GM23338 (cell line): ENCODE measurements at regions not wholly inside any gene's neighbourhood (a gene's known extent, or its start where the extent isn't known, plus 50 kb on each side); places are given as distances from the start of the nearest gene placed in this dataset.

Source experiments
- ATAC-seq: fragments of 200-7000 bp; cut with Tn5 transposase; 3 replicates; pipeline ENCODE4 v1.9.1; 2020
- DNase-seq: peaks from one replicate; pipeline ENCODE4 v3.0.0-alpha.2; 2015; ENCODE audit warnings: low spot score
- H2AFZ ChIP-seq: fragments of 200-600 bp; sonication (generic); 2 replicates; pipeline ENCODE4 v1.8.0; 2016; ENCODE audit warnings: antibody characterized with exemption, mild to moderate bottlenecking, moderate library complexity
- H3F3A ChIP-seq: fragments of 200-600 bp; sonication (generic); replicated peaks from 2 replicates; pipeline ENCODE4 v1.8.0; 2017; ENCODE audit warnings: antibody characterized with exemption, mixed run types, low read depth
- H3K27ac ChIP-seq: fragments of 200-600 bp; sonication (generic); 2 replicates; pipeline ENCODE4 v1.6.1; 2016; ENCODE audit warnings: low read depth
- H3K27me3 ChIP-seq: fragments of 200-600 bp; sonication (generic); 2 replicates; pipeline ENCODE4 v1.8.0; 2016; ENCODE audit warnings: mild to moderate bottlenecking, mixed run types, moderate library complexity; ENCODE audit not compliant: insufficient read depth
- H3K36me3 ChIP-seq: fragments of 200-600 bp; sonication (generic); 2 replicates; pipeline ENCODE4 v1.8.0; 2016; ENCODE audit warnings: mild to moderate bottlenecking; ENCODE audit not compliant: insufficient read depth
- H3K4me1 ChIP-seq: fragments of 200-600 bp; sonication (generic); 2 replicates; pipeline ENCODE4 v1.8.0; 2016; ENCODE audit warnings: mild to moderate bottlenecking, moderate library complexity; ENCODE audit not compliant: insufficient read depth
- H3K4me2 ChIP-seq: fragments of 200-600 bp; sonication (generic); 2 replicates; pipeline ENCODE4 v1.7.1; 2017; ENCODE audit warnings: mixed run types
- H3K4me3 ChIP-seq: fragments of 200-600 bp; sonication (generic); 2 replicates; pipeline ENCODE4 v1.6.1; 2016; ENCODE audit warnings: mixed run types
- H3K79me2 ChIP-seq: fragments of 200-600 bp; sonication (generic); replicated peaks from 2 replicates; pipeline ENCODE4 v1.8.0; 2017; ENCODE audit warnings: mild to moderate bottlenecking; ENCODE audit not compliant: insufficient read depth
- H3K9me2 ChIP-seq: fragments of 200-600 bp; sonication (generic); 2 replicates; pipeline ENCODE4 v1.8.0; 2017; ENCODE audit not compliant: insufficient read depth
- H4K20me1 ChIP-seq: fragments of 200-600 bp; sonication (generic); replicated peaks from 2 replicates; pipeline ENCODE4 v1.8.0; 2017; ENCODE audit warnings: mild to moderate bottlenecking; ENCODE audit not compliant: insufficient read depth
- H3K27ac Mint-ChIP-seq: 2 replicates; pipeline ENCODE4 v1.8.0; 2020; ENCODE audit warnings: inconsistent platforms, mild to moderate bottlenecking, moderate library complexity, mixed read lengths
- H3K27me3 Mint-ChIP-seq: 3 replicates; pipeline ENCODE4 v1.8.0; 2022; ENCODE audit warnings: low read depth, mild to moderate bottlenecking, moderate library complexity, mixed read lengths, inconsistent platforms; ENCODE audit not compliant: insufficient read depth, poor library complexity
- H3K36me3 Mint-ChIP-seq: 3 replicates; pipeline ENCODE4 v1.8.0; 2021; ENCODE audit warnings: low read depth, mild to moderate bottlenecking, inconsistent platforms, moderate library complexity, mixed read lengths
- H3K4me1 Mint-ChIP-seq: 3 replicates; pipeline ENCODE4 v1.8.0; 2020; ENCODE audit warnings: mild to moderate bottlenecking, inconsistent platforms, mixed read lengths
- H3K4me3 Mint-ChIP-seq: 3 replicates; pipeline ENCODE4 v1.8.0; 2021; ENCODE audit warnings: moderate library complexity, mild to moderate bottlenecking, inconsistent platforms, mixed read lengths
- H3K9me3 Mint-ChIP-seq: 3 replicates; pipeline ENCODE4 v1.8.0; 2020; ENCODE audit warnings: moderate library complexity, mild to moderate bottlenecking, inconsistent platforms, mixed read lengths
- CREB1 ChIP-seq: fragments of 250-450 bp; sonication (Bioruptor Pico); IDR thresholded peaks from 2 replicates; pipeline ENCODE4 v1.5.0; 2020; ENCODE audit warnings: low read depth, mild to moderate bottlenecking, moderate library complexity
- ETS1 ChIP-seq: IDR thresholded peaks from 2 replicates; pipeline ENCODE4 v1.6.1; 2016; ENCODE audit warnings: antibody characterized with exemption
- EZH2phosphoT487 ChIP-seq: fragments of 200-600 bp; sonication (generic); IDR thresholded peaks from one replicate; pipeline ENCODE4 v1.8.1; 2018; ENCODE audit warnings: antibody characterized with exemption; ENCODE audit not compliant: unreplicated experiment
- POLR2AphosphoS5 ChIP-seq: IDR thresholded peaks from 2 replicates; pipeline ENCODE4 v1.6.1; 2016; ENCODE audit warnings: antibody characterized with exemption, low read depth
- ZNF114 ChIP-seq: fragments of 250-450 bp; sonication (Bioruptor Pico); IDR thresholded peaks from 2 replicates; pipeline ENCODE4 v1.5.0; 2020; ENCODE audit warnings: mild to moderate bottlenecking, moderate library complexity
- ZNF331 ChIP-seq: fragments of 250-450 bp; sonication (Bioruptor Pico); IDR thresholded peaks from 2 replicates; pipeline ENCODE4 v1.5.0; 2020; ENCODE audit warnings: low read depth, mild to moderate bottlenecking, moderate library complexity
- ZNF462 ChIP-seq: fragments of 250-450 bp; sonication (Bioruptor Pico); IDR thresholded peaks from 2 replicates; pipeline ENCODE4 v1.5.0; 2020; ENCODE audit warnings: mild to moderate bottlenecking, moderate library complexity

GRCh38 chr3:79954756-79955155 lies 187.0 kb upstream of the ROBO1 start:
- H3K4me1 ChIP-seq: peaks cover 11% of the 10 kb centered on the region
- H3K27me3 Mint-ChIP-seq: no peaks in the 10 kb centered on the region
- peaks cover 11% of the 10 kb centered on the region for H3K9me3 Mint-ChIP-seq
- H2AFZ ChIP-seq: no peak overlapping the region
- peaks cover 10% of the 10 kb centered on the region for H3K36me3 Mint-ChIP-seq
- H3K9me2 ChIP-seq: no peaks in the 10 kb centered on the region; the same call in 1 of the 2 replicates
- H3K4me3 ChIP-seq: no peak overlapping the region
- H3F3A ChIP-seq: no peaks in the 10 kb centered on the region
- no peaks in the 10 kb centered on the region for H3K27me3 ChIP-seq
- H3K27ac ChIP-seq: no peak overlapping the region
- TF ChIP-seq CREB1 (CRISPR knock-in tag): no peak
- no peak for TF ChIP-seq ZNF462 (CRISPR knock-in tag)
- TF ChIP-seq ZNF331 (CRISPR knock-in tag): no peak
- H4K20me1 ChIP-seq: no peaks in the 10 kb centered on the region
- H3K4me1 Mint-ChIP-seq: peaks cover 14% of the 10 kb centered on the region
- 0 out of 2 replicates have a peak overlapping the region, but pooled peaks have one; percentile 37 for H3K27ac Mint-ChIP-seq
- H3K36me3 ChIP-seq: no peaks in the 10 kb centered on the region
- no peaks in the 10 kb centered on the region for H3K79me2 ChIP-seq
- DNase-seq: no peak
- H3K4me3 Mint-ChIP-seq: no peak overlapping the region
- H3K4me2 ChIP-seq: no peak overlapping the region
- no peak for ATAC-seq

GRCh38 chr3:79953591-79954101 lies 185.8 kb upstream of the ROBO1 start:
- no peak for ATAC-seq
- Histone ChIP-seq H2AFZ (no peak overlapping the region), H3K36me3 (no peaks in the 10 kb centered on the region), H3K4me3 (no peak overlapping the region), H4K20me1 (no peaks in the 10 kb centered on the region), H3K27me3 (no peaks in the 10 kb centered on the region), H3K4me2 (no peak overlapping the region), H3K4me1 (peaks cover 11% of the 10 kb centered on the region), H3F3A (no peaks in the 10 kb centered on the region), H3K9me2 (no peaks in the 10 kb centered on the region; the same call in 1 of the 2 replicates), H3K79me2 (no peaks in the 10 kb centered on the region), H3K27ac (no peak overlapping the region)
- Mint-ChIP-seq H3K27ac (peak overlapping the region; percentile 21; the same call in 1 of the 2 replicates), H3K9me3 (peaks cover 11% of the 10 kb centered on the region), H3K4me1 (peaks cover 14% of the 10 kb centered on the region), H3K27me3 (no peaks in the 10 kb centered on the region), H3K4me3 (no peak overlapping the region), H3K36me3 (peaks cover 10% of the 10 kb centered on the region)
- DNase-seq: no peak
- TF ChIP-seq POLR2AphosphoS5 (no peak), ETS1 (no peak), ZNF114 (CRISPR knock-in tag) (no peak), EZH2phosphoT487 (no peak), ZNF331 (CRISPR knock-in tag) (no peak)
